Dedifferentiated amniotic fluid mesenchymal stem cell (primary cell): ENCODE measurements at regions not wholly inside any gene's neighbourhood (a gene's known extent, or its start where the extent isn't known, plus 50 kb on each side); places are given as distances from the start of the nearest gene placed in this dataset.
"Not testable (repeated sequence)": the region's sequence is repeated elsewhere in the genome, so short reads cannot be mapped to it uniquely, and the experiment has no call there.

ENCODE experiments used
- DNase-seq: peaks from one replicate; pipeline ENCODE4 v3.0.0-alpha.2; 2016; ENCODE audit errors: extremely low spot score

DNA sequence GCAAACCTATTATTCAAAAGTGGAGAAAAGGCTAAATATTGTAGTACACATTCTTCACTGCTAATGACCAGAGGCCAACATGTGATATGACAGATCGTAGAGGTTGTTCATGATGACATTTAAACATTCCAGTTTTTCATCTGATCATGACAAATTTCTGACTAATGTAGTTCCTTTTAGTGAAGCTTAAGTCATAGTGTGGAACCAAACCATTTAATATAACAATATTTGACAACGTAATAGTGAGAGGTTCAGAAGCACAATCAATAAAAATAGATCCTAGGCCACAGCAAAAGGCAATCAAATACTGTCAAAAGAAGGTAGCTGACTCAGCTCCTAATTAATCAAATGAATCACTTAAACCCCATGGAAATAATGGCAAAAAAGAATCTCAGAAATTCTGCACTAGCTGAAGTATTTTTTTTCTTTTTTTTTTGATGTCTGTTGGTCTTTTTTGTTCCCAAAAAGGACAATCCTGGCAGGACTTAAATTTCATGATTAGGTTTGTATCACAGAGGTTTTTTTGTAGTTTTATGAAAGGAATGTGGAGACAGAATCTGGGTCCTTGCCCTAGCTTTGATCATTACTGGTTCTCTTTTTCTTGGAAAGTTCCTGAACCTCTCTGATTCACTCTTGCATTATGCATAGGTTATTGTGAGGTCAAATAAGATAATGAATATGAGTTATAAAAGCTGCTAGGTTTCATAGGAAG is 795.0 kb downstream of the DTWD2 start:
- DNase-seq, result no peak

DNA sequence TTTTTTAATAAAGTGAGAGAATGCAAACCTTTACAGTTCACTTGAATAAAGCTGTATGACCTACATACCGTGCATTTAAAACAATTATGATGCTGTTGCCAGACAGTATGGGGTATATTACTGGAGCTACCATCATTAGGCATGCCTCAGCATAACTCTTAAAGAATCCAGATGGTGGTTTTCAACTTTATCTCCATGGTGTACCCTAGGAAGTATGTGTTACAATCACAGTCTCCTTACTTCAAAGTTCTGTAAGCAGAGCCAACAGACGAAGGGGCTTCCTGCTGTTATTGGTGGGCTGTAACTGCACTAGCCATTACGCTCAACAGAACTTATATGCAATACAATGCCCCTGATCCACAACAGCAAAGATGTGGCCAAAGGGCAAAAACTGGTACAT is 803.3 kb downstream of the DTWD2 start:
- DNase-seq, result no peak

DNA sequence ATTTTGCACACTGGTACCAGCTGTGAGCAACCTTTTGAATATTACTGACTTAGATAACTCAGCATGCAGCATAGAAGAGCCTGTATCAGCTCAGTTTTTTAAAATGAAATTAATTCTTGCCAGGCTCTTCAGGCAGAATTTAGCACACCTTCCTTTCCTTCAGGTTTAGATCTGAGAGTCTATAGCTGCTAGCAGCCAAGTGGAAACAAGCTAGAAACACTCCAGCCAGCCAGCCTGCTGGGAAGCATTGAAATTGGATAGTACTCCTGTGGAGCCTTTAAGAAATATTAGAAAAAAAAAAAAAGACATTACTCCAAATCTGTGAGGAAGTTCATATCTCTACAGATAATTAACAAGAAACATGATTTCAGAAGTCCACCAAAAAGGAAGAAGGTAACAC is 812.2 kb downstream of the DTWD2 start:
- no peak for DNase-seq

DNA sequence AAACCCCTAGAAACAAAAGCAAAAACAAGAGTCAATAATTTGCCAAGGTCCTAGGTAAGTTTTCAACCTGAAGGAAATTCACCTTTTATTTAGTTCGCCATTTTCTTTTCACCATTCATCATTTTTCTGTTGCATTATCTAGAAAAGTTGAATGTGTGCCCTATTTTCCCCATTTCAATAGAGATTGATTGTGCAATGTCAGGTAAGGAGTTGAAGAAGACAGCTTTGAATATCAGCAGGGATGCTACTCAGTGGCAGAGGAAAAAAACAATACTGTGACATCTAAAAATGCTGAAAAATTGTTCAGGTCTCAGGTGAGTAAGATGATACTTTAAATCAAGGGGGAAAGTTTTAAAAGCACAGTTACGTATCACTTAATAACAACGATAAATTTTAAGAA is 813.7 kb downstream of the DTWD2 start:
- DNase-seq, result no peak

DNA sequence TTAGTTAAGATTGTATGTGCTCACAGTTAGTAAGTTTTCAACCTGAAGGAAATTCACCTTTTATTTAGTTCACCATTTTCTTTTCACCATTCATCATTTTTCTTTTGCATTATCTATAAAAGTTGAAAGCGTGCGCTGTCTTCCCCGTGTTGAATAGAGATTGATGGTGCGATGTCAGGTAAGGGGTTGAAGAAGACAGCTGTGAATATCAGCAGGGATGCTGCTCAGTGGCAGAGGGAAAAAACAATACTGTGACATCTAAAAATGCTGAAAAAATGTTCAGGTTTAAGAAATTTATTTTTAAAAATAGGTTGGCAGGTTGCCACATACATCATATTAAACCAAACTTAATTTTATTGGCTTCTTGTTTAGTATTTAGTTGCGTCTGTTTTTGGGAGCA is 815.0 kb downstream of the DTWD2 start:
- DNase-seq, result no peak

DNA sequence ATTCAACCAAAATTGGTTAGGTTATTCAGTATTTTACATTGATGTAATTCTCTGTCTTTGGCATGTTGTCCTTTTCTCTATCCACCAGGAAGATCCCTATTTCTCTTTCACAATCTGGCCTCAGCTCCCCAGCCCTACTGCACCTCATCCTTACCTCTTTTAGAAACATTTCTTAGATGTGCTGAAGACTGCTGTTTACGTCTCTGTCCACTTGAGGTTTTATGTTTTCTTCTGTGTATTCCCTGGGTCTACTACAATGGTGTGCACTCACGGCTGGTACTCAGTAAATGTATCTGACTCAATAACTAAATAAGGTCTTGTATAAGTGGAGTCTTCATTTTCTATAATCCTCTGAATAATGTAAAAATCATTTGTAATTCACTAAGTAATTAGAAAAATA is 822.7 kb downstream of the DTWD2 start:
- no peak for DNase-seq

DNA sequence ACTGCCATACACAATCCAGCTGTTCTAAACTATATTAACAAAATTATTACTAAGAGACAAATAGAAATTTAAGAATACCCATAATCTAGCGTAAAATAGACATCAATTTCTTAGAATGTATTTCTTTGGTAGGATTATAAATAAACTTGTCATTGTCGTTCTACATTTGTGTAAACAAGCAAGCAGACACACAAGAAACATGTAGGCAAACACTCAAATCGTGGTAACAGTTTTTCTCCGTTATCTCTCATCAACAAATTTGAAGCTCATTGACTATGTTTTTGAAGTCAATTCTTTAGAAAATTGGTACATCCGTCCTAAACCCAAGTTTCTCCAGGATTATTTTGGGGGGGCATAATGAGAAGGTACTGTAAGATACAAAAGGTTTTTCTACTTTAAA is 832.2 kb downstream of the DTWD2 start:
- no peak for DNase-seq

DNA sequence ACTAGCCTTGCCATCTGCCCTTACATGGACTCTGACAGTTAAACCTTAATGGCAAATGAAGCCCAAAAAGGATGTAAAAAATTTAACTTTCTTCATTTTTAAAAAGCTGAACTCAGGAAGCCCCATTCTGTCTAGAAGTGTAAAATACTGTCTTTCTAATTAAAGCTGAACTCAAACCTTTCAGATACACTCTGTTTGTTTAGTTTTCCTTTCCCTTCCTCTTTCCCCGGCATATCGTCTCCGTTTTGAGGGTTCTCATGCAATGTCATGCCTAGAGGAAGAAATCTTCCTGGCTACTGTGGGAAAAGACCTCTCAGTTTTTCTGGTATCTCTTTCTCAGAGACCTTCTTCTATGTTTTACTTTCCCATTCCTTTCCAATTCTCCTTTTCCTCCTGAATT is 841.5 kb downstream of the DTWD2 start:
- DNase-seq, result no peak

DNA sequence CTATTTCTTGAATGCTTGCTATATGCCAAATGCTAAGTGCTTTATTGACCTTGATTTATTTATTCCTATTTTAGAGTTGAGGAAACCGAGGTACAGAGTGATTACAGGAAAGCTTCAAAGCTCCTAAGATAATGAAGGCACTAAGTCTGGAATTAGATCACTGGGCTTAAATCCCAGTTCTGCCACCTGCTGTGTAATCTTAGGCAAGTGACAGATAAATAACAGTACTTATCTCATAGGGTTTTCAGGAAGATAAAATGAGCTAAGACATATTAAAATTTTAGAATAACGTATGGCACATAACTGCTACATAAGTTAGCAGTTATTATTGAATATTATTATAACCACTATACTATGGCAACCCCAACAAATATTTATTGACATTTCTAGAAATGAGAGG is 843.8 kb downstream of the DTWD2 start:
- no peak for DNase-seq

DNA sequence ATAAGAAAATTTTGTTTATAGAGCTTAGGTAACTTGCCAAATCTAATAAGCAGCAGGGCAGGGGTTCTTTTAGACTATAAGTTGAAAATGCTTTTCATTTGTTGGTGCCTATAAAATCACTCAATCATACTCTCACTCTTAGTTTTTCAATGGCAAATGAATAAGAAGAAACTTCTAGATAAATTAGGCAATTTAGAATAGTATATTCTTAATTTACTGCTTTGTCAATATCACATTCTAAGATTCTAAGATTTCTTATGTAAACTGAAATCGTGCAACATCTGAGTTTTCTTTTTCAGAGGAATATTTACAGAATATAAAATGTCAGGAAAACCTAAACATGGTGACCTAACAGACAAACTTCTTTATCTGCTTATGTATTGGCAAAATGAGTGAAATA is 849.0 kb downstream of the DTWD2 start:
- DNase-seq, result no peak

DNA sequence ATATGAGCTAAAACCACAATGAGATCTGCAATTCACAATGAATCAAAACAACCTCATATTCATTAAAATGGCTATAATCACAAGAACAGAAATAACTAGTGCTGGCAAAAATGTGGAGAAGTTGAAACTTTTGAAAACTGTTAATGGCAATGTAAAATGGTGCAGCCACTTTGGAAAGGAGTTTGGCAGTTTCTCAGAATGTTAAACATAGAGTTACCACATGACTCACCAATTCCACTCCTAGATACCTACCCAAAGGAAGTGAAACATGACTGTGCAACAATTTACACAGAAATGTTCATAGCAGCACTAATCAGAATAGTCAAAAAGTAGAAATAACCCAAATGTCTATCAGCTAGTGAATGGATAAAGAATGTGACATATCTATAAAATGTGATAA is 862.2 kb downstream of the DTWD2 start:
- DNase-seq, result no peak

DNA sequence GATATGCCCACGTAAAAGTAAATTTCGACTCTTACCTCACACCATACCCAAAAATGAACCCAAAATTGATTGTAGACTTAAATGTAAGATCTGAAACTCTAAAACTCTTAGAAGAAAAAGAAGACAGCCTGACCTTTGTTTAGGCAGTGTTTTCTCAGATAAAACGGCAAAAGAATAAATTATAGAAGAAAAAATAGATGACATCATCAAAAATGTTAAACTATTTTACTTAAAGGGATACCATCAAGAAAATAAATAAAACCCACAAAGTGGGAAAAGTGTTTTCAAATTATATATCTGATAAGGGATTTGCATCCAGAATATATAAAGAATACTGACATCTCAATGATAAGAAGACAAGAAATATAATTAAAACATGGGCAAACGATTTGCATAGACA is 862.7 kb downstream of the DTWD2 start:
- DNase-seq, result no peak

DNA sequence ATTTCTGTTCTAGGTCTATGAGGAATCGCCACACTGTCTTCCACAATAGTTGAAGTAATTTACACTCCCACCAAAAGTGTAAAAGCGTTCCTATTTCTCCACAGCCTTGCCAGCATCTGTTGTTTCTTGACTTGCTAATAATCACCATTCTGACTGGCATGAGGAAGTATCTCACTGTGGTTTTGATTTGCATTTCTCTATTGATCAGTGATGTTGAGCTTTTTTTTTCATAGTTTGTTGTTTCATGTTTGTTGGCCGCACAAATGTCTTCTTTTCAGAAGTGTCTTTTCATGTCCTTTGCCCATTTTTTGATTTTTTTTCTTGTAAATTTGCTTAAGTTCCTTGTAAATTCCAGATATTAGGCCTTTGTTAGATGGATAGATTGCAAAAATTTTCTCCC is 867.1 kb downstream of the DTWD2 start:
- DNase-seq, result no peak

DNA sequence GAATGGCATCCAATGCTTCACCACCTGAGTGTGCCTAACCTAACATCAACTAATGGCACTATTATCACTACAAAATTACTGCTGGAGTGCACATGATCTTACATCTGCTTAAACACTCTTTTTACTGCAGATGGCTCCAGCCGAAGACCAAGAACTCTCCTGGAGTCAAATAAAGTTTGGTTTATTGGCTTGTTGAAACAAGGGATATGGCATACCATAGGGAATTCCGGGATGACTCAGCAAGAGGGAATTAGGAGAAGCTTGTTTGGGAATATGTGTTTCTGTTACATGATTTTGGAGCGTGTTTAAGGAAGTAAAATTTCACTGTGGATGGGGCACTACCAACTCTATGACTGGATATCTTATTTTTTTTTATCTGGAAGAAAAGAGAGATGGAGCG is 872.6 kb downstream of the DTWD2 start:
- DNase-seq, result no peak

DNA sequence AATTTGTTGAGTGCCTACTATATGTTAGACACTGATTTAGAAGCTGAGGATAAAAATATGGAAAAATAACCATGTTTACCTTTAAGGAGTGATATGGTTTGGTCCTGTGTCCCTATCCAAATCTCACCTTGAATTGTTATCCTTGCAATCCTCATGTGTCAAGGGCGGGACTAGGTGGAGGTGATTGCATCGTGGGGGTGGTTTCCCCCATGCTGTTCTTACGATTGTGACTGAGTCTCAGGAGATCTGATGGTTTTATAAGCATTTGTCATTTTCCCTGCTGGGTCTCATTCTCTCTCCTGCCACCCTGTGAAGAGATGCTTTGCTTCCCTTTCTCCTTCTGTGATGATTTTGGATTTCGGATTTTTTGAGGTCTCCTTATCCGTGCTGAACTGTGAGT is 876.4 kb downstream of the DTWD2 start:
- DNase-seq, result no peak

DNA sequence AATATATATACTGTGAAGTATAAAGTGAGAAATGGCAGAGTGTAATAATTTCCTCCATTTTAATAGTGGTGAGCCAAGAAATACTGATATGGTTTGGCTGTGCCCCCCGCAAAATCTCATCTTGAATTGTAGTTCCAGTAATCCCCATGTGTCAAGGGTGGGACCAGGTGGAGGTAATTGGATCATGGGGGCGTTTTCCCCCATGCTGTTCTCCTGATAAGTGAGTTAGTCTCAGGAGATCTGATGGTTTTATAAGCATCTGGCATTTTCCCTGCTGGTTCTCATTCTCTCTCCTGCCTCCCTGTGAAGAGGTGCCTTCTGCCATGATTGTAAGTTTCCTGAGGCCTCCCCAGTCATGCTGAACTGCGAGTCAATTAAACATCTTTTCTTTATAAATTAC is 881.1 kb downstream of the DTWD2 start:
- not testable (repeated sequence) for DNase-seq

DNA sequence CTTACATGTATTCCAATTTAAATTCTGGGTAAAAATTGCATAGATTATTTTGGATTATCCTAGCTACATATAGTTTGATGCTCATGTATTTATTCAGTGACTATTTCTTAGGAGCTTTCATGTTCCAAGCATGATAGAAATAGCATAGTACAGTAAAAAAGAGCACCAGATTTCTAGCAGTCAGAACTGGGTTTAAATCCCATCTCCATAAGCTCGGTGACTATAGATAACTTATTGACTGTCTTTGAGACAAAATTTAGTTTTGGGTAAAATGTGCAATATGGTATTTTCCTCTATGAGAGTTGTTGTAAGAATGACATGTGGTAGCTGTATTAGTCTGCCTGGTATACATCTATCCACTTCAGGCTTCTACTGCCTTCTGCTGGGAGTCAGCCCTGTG is 889.6 kb downstream of the DTWD2 start:
- DNase-seq, result no peak

DNA sequence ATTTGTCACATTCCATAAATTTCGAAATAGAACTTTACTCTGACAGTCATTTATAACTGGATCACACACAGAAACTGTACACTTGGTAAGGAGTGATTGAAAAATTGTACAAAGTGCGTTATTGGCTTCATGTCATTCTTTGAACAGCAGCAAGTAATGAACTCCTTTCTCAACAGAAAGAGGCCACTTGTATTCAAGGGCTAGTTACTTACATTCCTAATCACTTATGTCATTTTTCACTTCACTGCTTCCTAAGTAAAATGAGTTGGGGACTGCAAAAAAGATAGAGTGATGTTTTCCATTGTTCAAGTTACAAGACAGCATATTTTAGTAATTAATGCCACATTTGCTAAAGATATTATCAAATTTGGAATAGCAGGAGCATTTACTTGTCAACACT is 893.2 kb downstream of the DTWD2 start:
- no peak for DNase-seq

DNA sequence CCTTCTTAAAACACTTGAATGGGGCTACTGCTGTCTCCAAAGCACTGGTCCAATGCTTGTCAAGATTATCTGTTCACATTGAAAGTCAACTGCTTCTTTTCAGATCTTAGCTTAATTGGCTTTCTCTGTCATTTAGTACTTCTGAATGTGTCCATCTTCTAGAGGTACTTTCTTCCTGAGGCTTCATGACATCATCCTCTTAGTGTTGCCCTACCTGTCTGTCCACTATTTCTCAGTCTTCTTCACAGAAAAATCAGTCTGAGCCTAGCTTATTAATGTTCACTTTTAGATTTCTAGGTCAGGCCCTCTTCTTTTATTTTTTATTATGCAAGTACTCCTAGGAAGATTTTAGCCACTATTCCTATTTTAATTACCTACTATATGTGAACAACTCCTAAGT is 899.9 kb downstream of the DTWD2 start:
- DNase-seq, result no peak

DNA sequence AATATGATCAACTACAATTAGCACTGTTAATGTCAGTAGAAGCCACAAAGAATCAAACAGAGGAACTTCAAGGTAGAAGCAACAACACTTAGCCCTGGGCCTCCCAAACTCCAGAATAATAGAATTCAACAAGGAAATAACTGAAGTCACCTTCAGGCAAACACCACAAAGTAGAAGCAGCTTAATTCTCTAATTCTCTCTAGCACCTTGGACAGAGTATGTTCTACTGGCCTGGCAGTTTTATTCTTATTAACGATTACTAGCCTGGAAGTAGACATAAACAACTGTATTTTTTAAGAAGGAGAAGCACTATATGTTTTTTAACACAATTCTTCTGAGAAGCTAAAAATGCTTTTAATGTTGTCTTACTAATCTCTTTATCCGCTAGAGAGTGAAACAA is 911.9 kb downstream of the DTWD2 start:
- no peak for DNase-seq

DNA sequence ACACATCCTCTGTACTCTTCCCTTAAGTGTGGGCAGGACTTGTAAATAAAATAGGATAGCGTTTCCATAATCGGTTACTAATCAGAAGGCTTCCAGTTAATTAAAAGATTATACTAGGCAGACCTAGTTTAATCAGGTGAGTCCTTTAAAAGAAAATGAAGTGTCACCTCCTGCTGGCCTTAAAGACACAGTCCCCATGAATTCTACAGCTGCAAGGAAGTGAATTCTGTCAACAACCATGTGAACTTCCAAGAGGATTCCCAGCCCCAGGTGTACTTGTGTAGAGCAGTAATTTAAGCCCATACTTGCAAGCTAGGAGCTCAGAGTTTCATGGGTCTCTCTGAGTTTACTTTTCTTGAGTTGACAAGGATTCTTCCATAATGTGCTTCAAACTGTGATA is 918.3 kb downstream of the DTWD2 start:
- DNase-seq, result no peak

DNA sequence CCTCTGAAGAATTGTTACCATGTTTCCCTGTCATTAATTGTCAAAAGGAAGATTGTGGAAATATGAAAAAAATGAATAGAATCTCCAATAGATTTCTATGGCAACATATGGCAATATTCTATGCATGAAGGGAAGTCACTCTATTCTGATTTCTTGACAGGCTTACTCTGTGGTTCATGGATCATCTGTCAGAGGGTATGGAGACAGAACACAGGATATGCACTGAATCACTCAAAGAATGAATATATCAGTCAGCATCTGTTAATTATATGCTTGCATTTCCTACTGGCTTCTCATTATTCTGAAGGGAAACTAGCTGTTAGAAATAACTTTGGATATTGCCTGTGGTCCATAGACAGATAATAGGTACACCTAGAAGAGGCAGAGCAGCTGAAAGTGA is 918.9 kb downstream of the DTWD2 start:
- no peak for DNase-seq

DNA sequence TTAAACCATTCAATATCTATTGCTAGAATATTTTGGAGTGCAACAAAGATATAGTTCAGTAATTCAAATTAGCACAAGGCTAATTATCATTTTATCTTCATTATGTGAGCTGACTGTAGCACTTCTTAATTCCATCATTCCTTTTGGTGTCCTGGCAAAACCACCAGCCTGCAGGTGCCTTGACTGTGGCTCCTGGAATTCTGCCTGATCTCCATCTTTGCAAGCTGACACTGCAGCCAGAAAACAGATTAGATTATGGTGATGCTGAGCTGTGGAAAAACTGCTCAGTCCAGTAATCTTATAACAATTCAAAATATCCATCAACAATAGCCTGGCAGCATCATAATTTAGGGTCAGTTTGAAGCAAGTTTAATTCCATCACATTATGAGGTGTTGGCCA is 919.5 kb downstream of the DTWD2 start:
- DNase-seq, result no peak

DNA sequence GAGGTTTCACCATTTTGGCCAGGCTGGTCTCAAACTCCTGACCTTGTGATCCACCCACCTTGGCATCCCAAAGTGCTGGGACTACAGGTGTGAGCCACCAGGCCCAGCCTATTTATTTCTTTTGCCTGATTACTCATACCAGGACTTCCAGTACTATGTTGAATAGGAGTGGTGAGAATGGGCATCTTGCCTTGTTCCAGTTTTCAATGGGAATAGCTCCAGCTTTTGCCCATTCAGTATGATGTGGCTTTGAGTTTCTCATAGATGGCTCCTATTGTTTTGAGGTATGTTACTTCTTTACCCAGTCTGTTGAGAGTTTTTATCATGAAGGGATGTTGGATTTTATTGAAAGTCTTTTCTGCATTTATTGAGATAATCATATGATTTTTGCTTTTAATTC is 924.5 kb downstream of the DTWD2 start:
- not testable (repeated sequence) for DNase-seq

DNA sequence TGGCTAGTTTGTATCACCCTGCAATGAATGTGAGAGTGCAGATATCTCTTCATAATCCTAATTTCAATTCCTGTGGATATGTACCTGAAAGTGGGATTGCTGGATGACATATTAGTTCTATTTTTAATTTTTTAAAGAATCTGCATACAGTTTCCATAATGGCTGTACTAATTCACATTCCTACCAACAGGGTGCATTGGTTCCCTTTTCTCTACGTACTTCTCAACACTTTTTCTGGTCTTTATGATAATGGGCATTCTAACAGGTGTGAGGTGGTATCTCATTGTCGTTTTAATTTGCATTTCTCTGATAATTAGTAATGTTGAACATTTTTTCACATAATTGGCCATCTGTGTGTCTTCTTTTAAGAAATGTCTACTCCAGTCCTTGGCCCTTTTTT is 927.5 kb downstream of the DTWD2 start:
- DNase-seq, result no peak
